Fibroblast of skin of left quadriceps (primary cell): ENCODE measurements at regions not wholly inside any gene's neighbourhood (a gene's known extent, or its start where the extent isn't known, plus 50 kb on each side); places are given as distances from the start of the nearest gene placed in this dataset.

ENCODE experiments used
- DNase-seq, 2 experiments: peaks; one replicate each; pipeline ENCODE4 v3.0.0-alpha.2; 2013; ENCODE audit warnings: low read depth in 2 of 2

DNA sequence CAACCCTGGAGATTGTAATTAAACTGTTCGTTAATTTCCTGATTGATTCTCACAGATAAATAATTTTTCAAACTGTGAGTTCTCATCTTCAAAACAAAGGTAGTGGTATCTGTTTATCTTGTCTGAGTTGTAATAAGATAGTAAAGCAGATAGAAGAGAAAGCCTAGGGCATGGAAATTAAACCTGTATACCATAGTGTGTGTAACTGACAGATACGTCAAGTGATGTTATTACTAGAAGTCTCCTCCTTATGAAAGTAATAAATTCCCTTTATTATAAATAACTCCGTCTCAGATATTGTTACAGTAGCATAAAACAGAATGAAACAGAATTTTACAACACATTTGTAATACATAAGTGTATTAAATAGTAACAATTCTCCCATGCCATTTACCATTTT is 1065.1 kb downstream of the SLITRK1 start:
- DNase-seq, result no peak

DNA sequence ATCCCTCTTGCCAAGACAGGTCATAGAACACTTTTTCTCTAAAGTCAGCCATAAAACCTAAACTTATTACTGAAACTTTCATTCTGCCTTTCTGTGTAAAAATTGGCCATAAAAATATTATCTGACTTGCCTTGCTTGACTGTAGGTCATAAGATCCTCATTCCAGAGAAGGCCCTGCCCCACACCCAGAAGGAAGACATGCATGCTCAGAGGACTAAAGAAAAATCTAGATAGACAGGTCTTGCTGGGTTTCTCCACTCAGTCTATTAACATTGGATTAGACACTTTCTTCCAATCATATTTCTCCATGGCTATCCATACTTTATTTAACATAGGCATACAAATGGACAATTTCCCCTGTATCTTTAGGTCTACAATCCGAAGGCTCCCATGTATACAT is 1066.5 kb downstream of the SLITRK1 start:
- DNase-seq, result no peak

DNA sequence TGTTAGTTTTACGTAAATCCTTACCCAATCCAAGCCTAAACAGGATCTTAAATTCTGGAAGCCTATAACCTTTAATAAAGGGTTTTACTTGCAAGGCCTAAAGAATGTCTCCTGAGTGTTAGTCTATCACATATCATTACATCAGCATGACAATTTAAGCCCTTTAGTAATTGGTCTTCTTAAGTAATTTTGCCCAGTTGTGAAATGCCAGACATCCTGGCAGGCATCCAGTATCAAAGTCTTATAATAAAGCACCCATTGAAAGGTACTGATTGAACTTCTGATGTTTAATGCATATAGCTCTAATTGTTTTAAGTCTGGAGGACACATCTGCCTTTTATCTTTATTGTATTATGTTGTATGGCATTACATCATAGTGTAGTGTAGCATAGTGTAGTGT is 1078.9 kb downstream of the SLITRK1 start:
- no peak for DNase-seq

DNA sequence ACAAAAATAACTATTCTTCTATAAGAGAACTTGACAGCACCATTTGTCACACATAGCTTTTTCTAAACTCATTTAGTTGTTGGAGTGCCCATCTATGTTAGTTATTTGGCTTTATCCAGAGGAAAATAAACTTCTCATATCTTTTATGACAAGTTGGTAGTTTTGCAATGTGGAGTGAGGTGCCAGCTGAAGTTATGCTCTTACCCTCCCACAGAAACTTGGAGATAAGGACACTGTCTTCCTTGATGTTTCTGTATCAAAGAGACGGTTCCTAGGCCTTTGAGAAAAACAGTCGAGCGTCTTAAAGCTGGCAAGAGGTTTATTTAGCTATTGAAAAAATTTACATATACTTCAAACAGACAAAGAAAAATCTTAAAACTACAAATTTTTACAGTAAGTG is 1079.7 kb downstream of the SLITRK1 start:
- DNase-seq, result no peak

DNA sequence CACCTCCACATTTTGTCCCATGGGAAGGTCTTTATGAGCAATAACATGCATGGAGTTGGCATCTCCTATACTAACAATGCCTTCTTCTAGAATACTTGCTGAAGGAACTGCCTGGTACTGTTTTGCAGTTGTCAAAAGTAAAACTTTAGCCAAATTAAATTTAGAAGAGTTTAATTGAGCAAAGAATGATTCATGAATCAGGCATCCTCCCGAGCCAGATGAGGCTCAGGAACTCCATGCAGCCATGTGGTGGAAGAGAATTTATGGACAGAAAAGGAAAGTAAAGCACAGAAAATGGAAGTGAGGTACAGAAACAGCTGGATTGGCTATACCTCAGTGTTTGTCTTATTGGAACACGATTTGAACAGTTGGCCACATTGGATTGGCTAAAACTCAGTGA is 1081.9 kb downstream of the SLITRK1 start:
- DNase-seq, result peak in 1 of 2 experiments; percentile 5

DNA sequence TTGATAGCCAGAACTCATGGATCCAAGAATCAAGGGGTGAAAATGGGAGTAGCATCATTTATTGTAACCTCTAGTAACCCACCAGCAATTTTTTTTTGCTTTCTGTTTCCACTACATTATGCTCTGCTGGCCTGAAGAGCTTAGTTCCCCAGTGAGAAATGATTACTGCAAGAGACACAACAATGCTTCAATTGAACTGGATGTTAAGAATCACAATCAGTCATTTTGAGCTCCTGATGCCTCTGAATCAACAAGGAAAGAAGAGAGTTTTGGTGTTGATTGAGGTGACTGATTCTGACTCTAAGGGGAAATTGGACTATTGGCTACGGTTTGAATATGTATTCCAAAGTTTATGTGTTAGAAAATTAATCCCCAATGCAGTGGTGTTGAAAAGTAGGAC is 1084.4 kb downstream of the SLITRK1 start:
- no peak for DNase-seq

DNA sequence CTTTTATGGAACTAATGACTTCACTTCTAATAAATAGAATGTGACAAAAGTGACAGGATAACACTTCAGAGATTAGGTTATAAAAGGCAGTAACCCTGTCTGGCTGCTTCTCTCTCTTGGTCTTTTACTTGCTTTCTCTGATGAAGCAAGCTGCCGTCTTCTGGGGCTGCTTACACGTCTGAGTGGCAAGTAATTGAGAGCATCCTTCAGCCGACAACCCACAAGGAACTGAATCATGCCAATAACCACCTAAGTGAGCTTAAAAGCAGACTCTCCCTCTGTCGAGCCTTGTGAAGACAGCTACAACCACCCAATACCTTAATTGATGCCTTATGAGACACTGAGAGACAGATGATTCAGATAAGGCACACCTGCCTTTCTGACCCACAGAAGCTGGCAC is 1091.2 kb downstream of the SLITRK1 start:
- DNase-seq, result no peak

DNA sequence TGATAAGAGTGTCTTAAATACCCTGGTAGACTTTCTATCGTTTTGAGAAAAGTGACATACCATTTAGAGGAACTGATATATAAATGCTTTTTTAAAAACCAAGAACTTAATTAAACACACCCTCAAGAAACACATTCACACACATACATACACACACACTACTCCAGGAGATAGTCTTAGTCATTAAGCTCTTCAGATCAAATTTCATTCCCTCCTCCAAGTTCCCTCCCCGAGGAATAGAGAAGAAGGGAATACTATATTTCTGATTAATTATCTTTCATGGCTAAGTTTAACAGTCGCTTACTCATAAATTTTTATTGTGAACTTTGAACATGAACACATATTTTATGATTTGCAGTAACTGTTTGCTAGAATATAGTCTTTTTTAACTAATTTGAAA is 1109.5 kb downstream of the SLITRK1 start:
- DNase-seq, result peak; percentile 66 to 67

DNA sequence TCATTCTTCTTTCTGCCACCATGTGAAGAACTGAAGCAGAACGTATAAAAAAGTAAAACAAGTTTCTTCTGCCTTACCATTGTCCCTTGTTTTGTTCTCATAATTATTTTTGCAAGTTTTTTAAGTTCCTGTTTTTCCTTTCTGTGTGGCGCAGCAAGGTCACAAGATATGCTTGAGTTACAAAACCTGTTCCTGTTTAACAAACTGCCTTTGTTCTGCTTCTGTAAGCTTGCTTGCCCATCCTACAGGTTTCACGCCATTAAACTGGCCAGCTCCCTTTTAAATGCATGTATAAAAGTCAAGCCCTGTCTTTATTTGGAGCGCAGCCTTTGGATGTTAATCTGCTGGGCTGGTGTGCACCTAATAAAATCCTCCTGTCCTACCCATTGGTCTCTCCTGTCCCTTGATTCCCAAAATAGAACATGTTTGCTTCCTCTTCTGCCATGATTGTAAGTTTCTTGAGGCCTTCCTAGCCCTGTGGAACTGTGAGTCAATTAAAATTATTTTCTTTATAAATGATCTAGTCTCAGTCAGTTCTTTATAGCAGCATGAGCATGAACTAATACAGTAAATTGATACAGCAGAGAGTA is 1115.4 kb downstream of the SLITRK1 start:
- no peak for DNase-seq

DNA sequence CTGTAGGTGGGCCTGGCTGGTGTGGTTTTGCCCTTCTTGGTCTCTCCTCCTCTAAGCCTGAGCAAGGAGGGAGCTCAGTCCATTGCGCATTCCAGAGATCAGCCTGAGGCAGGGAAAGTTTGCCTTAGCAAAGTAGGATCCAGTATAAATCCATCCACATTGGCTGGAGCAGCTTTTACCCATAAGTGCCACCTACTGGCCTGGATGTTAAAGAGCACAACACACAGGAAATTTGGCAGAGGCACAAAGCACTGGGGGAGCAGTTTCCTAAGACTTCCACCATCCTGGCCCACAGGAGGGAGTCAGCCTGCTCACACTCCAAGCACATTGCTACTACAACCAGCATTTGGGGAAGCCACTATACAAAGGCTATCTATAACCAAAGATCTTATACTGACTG is 1124.2 kb downstream of the SLITRK1 start:
- no peak for DNase-seq

DNA sequence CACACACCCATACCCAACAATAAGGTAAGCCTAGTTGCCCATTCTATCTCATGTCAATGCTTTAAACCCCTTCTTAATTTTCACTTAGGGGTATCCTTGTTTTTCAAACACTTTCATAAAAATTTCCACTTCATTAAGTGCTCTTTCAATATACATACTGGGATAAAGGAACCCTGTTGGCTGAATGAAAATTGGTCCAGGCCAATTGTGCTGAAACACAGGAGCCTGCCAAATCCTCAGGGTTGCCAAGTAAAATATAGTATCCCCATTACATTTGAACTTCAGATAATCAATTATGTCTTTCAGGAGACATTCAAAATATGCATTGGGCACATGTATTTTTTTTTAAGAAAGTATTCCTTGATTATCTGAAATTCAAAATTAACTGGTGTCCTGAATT is 1131.1 kb downstream of the SLITRK1 start:
- DNase-seq, result no peak

DNA sequence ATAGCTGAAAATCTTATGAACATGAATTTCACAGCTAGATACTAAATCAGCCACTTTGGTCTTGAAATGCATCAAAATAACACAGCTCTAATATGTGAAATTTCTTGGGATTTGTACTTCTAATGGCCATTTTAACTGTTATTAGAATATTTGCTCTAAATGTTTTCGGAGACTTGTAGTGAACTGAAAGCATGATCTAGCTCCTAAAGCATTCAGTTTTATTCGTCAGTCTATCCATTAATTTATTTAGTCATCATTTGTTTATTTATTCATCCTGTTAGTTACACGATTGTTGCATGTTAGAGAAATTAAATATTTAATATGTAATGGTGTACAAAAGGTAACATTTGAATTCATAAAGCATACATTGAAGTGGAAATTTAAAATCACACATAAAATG is 1132.7 kb downstream of the SLITRK1 start:
- DNase-seq, result no peak

DNA sequence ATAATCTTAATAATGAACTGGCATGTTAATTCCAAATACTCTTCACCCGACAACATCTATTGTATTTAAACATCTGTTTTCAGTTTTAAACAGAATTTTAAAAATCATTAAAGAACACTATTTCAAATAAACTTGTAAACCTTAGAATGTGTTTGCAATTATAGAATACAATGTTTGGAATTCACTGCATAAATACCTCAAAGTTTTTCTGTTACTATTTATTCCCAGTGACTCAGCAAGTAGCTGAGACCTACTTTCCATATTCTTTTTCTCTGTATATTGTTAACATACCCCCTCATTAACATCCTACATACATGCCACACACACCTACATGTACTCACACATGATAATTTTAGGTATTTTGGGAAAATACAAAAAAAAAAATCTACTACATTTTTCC is 1134.3 kb downstream of the SLITRK1 start:
- DNase-seq, result peak; percentile 65 to 68

DNA sequence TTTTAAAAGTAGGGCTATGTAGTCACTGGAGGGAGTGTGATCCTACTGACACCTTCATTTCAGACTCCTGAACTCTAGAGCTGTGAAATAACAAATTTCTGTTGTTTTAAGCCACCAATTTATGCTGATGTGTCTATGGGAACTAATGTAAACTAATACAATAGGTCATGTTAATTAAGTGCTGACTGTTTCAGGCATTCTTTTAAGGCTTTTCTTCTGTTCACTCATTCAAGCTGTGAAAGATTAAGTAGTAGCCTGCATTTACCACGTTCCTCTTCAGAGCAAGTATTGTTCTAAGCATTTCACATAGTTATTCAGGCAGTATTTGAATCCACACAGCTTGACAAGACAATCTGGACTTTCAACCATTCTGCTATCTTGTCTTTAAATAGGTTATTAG is 1135.0 kb downstream of the SLITRK1 start:
- no peak for DNase-seq

DNA sequence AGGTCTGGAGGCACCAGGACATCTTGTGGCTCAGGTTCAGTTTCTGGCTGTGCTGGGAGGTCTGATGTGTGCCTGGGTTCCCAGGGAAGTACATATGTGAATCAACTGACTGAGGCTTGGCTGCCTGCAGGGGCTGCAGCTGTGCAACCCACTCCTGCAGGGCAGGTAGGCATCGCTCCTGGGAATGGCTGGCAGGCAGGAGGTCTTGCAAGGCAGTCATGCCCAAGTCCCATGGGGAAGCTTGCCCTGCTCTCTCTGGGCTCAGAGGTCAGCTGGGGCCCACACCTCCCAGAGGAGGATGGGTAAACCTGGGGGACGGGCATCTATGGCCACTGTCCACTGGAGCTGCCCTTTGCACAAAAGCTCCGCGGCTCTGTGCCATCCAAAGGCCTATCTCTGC is 1141.8 kb downstream of the SLITRK1 start:
- no peak for DNase-seq

DNA sequence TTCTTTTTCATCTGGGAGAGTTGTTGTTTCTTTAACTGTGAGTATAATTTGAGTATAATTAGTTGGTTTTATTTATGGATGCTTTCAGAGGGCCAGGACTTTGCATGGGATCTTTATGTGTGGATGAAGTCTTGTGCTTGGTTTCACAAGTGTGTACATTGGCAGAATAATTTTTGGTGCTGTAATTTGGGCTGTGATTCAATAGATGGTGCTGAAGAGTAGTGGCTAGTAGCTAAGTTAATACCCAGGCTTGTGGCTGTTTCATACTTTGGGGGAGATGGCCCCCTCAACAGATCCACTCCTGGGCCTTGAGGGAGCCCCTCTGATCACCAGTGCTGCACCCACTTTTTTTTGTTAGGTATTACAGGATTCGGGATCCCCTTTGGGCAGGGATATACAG is 1142.4 kb downstream of the SLITRK1 start:
- no peak for DNase-seq

DNA sequence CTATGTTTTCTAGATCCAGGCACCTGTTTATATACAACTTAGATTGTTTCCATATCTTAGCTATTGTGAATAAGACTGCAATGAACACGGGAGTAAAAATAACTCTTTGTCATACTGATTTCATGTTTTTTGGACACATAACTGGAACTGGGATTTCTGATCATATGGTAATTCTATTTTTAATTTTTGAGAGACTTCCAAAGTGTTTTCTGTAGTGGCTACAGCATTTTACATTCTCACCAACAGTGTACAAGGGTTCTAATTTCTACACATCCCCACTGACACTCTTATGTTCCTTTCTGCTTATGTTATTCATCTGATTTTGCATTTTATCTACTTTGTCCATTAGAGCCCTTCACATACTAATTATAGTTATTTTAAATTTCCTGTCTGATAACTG is 1152.9 kb downstream of the SLITRK1 start:
- no peak for DNase-seq

DNA sequence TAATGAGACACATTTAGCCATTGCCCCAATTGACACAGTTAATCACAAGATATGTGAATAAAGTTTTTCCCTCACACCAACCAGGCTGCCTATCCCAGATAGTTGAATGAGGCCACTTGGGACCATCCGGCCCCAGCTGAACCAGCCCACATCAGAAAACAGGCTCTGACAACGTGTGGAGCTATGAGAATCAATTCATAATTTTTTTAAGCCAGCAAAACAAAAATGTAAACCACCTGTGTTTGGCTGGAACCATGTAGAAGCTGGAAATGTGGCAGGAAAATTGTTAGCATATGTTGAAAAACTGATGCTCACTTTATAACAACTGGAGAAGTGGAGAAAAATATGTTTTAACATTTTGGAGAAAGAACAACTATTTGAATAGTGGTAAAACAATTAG is 1161.3 kb downstream of the SLITRK1 start:
- peak; percentile 39 to 40 for DNase-seq

DNA sequence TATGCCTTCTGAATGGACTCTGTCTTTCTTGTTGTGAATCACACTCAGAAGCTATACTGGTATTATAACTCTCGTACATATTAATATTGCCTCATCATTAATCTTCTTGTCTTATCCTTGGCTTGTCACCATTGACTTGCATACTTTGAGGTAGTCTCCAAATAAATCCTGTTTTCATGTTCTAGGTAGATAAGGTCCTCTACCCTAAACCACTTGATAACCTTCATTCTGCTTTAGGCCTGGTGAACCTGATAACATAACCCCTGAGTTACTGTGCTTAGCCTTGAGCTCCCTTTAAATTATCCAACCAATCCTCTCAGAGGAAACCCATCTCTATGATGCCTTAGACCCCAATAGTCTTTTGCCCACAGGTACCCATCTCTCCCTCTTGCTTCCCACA is 1162.3 kb downstream of the SLITRK1 start:
- DNase-seq, result no peak

DNA sequence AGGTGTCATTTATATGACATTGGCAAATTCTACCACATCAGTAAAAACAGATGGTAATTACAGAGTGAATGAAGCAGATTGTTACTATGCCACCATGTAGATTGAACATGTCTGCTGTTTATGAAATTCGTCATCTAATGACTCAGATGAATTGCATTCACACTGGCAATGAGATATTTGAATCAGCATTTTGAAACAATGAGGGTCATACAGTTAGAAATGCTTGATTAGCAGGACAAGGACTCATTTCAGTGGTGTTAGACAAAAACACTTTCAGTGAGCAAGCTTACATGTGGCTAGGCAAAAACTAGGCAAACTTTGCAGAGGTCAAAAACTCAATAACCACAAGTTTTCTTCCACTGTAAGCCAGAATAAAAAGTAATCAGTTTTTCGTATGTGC is 1165.0 kb downstream of the SLITRK1 start:
- DNase-seq, result peak; percentile 47 to 55

DNA sequence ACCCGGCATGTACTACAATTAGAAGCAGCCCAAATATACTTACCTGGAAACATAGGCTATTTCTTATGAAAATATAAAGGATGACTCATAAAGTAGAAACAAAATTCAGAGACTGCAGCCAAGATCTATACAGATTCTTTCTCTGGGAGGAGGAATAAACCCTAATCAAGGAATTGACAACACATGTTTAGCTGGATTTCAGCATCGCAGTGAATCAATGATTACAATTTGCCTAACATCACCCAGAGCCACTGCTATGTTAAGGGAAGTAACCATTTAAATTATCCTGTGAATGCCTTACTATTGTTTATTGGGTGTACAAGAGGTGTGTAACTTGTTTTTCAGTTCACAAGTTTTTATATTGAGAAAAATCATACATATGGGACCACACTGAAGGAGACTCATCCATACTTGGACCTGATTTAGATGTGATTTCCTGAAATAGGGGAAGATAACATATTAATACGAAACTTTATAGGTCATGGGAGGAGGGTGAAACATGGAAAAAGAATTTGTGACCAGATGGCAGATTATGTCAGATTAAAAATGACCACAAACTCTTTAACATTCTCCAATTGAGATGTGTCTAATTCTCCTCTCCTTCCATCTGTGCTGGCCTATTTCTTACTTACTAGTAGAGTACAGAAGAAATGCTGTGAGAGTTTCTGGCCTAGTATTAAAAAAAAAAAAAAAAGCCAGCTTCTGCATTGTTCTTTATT is 1168.4 kb downstream of the SLITRK1 start:
- peak; percentile 51 to 56 for DNase-seq

DNA sequence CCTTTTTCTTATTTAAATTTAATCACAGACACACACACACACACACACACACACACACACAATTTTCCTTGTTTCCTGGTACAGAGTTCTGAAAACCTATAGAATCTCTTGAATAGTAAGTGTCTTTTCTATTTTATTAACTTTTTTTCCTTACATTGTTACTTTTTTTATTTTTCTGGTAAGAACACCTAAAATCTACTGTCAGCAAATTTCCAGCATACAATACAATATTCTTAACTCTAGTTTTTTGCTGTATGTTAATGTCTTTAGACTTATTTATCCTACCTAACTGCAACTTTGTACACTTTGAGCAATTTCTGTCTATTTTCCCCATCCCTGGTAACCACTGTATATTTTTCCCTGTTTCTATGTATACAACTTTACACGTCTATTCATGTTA is 1179.8 kb downstream of the SLITRK1 start:
- DNase-seq, result no peak

DNA sequence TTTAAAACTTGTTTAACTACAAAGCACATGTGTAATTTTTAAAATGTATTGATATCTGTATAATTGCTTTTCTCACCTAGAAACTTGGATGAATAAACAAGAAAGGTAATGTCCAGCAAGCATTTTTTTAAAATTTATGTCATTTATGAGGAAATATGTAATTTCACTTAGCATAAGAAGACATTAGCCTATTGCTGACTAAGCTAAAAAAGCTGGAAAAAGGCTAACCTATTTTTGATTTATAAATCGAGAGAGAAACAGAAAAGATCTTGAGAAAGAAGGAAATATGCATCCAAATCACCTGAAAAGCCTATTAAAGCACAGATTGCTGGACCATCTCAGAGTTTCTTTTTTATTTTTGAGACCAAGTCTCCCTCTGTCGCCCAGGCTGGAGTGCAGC is 1181.3 kb downstream of the SLITRK1 start:
- no peak for DNase-seq

DNA sequence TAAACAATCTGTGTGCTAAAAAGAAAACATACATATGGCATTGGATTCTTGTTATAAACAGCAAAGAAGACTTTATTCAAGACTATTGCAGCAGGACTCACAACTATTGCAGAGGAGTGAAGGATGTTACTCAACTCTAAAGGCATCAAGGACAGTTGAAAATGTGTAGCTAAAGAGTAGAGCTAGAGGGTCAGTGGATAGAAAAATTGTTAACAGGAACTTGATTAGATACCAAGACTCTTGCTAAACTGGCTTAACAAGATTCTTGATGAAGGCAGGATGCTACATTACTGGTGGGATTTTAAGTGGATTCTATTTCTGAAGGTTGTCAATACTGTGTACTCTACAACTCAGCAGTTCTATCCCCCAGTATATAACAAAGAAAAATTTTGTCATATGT is 1183.3 kb downstream of the SLITRK1 start:
- DNase-seq, result no peak
